GM12878 (cell line): ENCODE measurements at regions not wholly inside any gene's neighbourhood (a gene's known extent, or its start where the extent isn't known, plus 50 kb on each side); places are given as distances from the start of the nearest gene placed in this dataset.

Experiments
- EZH2 ChIP-seq: IDR thresholded peaks from 2 replicates; pipeline ENCODE4 v1.6.1; 2012; ENCODE audit warnings: low read depth, mild to moderate bottlenecking, control low read depth, inconsistent platforms, low read length, borderline replicate concordance; ENCODE audit not compliant: control insufficient read depth
- MAX ChIP-seq: IDR thresholded peaks from 2 replicates; pipeline ENCODE4 v1.6.1; 2012; ENCODE audit warnings: low read depth, low read length, improper control_type of control experiment
- POLR2A ChIP-seq: IDR thresholded peaks from 2 replicates; pipeline ENCODE4 v1.6.1; 2011; ENCODE audit warnings: low read depth, mild to moderate bottlenecking, low read length

GRCh38 chr5:57346328-57346727 is 136.3 kb downstream of the ACTBL2 start:
- TF ChIP-seq MAX (no peak), EZH2 (no peak), POLR2A (no peak)
